Fibroblast of skin of abdomen (primary cell): ENCODE measurements at regions not wholly inside any gene's neighbourhood (a gene's known extent, or its start where the extent isn't known, plus 50 kb on each side); places are given as distances from the start of the nearest gene placed in this dataset.

Experiments used
- DNase-seq: peaks from one replicate; pipeline ENCODE4 v3.0.0-alpha.2; 2013

DNA sequence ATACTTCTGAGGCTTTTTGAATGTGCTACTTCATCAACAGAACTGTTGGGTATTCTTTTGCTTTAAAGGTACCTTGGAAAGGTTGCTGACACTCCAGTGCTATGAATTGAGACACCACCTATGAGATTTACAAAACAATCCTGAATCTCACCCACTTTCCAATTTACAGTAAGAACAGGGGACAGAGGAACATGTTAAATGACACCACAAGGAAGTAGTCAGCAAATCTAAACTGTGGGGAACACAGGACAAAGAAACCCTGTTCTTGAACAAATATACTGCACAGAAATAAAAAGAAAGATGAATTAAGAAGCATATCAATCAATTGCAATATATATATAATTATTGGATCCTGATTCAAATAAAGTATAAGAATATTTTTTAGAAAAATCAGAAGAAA is 216.7 kb upstream of the ARID1B start:
- no peak for DNase-seq

GRCh38 chr6:156559162-156559690 is 218.0 kb upstream of the ARID1B start:
- DNase-seq: no peak

DNA sequence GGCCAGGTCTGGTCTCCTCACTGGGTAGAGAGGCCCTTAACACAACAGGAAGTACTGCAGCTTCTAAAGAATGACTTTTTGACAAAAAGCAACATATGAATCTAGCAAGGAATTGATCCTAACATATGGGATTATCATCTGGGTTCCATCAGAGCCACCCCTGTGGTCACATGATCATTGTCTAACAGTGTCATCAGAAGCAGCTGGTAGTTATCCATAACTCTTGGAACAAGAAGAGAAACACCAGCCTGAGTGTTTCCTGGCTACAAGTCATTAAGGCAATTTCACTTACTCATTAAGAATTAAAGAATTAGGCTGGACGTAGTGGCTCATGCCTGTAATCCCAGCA is 219.3 kb upstream of the ARID1B start:
- DNase-seq: no peak

GRCh38 chr6:156557251-156557910 is 219.8 kb upstream of the ARID1B start:
- DNase-seq: peak; percentile 50

- no peak for DNase-seq
These were observed 220.4 kb upstream of the ARID1B start for GRCh38 chr6:156556811-156557210.

DNA sequence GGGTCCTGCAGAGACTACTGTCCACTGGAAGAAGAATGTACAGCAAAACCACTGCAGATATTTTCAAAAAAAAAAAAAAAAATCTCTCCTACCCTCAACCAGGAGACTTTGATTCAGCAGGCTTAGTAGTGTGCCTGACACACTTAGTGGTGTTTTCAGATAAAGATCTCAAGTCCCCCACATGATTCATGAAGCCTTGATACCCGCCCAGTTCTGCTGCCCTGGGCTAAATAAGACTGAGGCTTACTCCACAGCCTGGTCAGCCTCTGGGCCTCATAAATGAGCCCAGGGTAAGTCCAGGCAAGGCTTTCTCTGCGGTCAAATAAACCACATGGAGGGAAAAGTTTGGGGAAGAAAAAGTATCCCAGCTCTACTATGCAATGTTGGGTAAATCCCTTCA is 222.1 kb upstream of the ARID1B start:
- no peak for DNase-seq

GRCh38 chr6:156554160-156554559 is 223.0 kb upstream of the ARID1B start:
- DNase-seq: no peak

- DNase-seq: no peak
These were observed 224.3 kb upstream of the ARID1B start for GRCh38 chr6:156552849-156553248.

DNA sequence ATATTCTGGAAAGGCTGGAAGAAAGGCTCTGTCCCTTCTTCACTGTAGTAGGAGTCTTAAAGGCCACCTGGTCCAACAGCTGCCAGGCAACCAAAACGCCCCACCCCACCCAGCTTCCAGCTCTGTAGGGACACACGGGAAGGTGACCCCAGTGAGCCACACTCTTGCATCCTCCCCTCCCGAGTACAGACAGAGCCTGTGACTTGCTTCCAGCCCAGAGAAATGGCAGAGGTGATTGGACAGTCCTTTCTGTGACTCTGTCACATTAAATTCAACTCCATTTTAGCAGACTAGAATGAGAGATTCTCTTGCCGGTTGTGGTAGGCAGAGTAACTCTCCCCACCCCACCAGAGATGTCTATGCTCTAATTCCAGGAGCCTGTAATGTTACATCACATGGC is 226.2 kb upstream of the ARID1B start:
- DNase-seq: no peak

- no peak for DNase-seq
These were observed 231.2 kb upstream of the ARID1B start for GRCh38 chr6:156545931-156546330.

DNA sequence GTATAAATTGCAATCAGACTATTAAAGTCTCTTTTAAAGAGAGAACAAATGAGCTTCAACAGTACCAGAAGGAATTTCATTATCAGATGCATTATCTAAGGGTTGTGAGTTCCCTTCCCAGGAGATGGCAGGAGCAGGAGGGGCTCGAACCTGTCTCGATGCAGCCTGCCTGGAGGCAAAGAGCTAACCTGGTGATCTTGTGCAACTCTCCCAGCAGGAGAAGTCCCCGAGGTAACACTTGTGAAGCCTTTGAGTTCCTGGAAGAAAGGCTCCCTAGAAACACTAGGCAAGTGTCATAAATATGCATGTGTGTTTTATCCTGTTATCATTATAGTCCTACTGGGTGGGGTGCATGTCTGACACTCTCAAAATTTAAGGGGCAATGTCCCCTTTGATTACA is 232.2 kb upstream of the ARID1B start:
- no peak for DNase-seq

DNA sequence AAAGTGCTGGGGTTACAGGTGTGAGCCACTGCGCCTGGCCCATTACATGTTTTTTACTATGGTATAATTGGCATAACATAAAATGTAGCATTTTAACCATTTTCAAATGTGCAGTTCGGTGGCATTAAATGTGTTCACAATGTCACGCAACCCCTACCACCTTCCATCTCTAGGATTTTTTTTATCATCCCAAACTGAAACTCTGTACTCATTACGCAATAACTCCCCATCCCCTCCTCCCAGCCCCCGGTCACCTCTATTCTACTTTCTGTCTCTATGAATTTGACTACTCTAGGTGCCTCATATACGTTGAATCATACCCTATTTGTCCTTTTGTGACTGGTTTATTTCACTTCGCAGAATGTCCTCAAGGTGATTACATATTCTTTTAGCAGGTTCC is 233.1 kb upstream of the ARID1B start:
- no peak for DNase-seq

DNA sequence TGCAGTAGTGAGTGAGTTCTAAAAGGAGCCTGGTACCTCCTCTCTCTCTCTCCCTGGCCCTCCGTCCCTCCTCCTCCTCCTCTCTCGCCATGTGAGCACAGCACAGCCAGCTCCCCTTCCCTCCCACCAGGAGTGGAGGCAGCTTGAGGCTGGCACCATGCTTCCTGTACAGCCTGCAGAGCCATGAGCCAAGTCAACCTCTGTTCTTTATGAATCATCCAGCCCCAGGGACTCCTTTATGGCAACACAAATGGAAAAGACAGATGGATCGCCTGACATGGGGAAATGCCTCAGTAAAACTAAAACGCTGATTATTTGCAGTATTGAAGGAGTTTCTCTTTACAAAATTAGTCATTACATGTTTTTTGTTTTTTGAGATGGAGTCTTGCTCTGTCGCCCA is 233.7 kb upstream of the ARID1B start:
- DNase-seq: no peak

- DNase-seq: no peak
These were observed 238.1 kb upstream of the ARID1B start for GRCh38 chr6:156538875-156539660.

DNA sequence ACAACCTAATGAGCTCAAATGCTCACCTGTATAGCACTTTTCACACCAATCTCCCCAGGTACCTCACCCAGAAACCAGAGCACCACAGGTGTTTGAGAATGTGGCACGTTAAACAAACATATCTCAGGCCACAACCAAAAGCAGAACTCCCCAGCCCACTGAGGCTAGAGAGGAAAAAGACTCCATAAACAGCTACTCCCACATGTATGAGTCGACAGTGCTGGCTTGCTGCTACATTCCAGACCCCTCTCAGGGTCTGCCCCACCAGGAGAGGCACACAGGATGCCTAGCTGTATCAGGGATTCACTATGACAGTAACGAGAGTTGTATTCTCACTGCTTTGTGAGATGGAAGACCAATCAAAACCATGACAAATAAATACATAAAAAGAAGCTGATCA is 242.6 kb upstream of the ARID1B start:
- no peak for DNase-seq

- DNase-seq: no peak
These were observed 243.2 kb upstream of the ARID1B start for GRCh38 chr6:156533872-156534524.

DNA sequence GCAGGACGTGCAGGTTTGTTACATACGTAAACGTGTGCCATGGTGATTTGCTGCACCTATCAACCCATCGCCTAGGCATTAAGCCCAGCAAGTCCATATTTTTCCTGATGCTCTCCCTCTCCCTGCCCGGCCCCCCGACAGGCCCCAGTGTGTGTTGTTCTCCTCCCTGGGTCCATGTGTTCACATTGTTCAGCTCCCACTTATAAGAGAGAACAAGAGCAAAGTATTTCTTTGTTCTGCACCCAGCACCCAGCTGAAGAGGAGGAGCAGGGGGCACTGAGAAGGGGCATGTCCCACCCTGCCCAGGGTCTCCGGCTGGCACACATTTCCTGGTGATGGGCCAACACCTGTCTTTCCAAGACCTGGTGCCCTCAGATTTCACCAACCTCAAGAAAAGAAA is 251.1 kb upstream of the ARID1B start:
- DNase-seq: no peak

DNA sequence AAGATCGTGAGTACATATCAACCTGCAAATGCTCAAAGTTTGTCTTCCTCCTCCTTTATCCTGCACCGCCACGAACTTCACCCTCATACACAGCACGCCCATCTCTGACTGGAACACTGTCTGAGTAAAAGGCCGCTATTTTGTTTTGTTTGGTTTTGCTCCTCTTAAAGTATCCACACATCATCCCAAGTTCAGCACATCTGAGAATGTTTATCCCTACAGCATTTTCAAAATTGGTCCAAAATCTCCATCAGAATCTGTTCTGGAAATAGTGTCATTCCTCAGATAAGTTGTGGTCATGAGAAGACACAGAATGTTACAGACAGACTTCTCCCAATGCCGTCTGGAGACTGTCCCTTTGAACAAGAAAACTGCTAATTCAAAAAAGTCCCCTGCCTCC is 251.6 kb upstream of the ARID1B start:
- DNase-seq: no peak

DNA sequence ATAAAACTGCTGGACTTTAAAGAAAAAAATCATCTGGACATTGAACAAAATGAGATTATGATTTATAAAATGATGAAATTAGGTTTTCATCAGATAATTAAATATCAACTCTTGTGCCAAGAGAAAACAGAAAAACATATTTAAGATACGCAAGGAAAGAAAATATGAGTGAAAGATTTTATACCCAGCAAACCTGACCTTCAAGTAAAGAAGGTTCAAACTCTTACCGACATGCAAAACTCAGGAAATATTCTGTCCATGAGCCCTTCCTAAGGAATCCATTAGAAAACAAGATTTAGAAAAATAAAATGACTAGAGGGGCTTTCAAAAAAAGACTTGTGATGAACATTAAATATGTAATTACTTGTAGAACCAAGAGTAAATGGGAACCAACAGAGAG is 257.2 kb upstream of the ARID1B start:
- no peak for DNase-seq

GRCh38 chr6:156517088-156517487 is 260.1 kb upstream of the ARID1B start:
- DNase-seq: no peak

GRCh38 chr6:156515242-156515641 is 261.9 kb upstream of the ARID1B start:
- DNase-seq: no peak

GRCh38 chr6:156513504-156513903 is 263.7 kb upstream of the ARID1B start:
- DNase-seq: no peak

DNA sequence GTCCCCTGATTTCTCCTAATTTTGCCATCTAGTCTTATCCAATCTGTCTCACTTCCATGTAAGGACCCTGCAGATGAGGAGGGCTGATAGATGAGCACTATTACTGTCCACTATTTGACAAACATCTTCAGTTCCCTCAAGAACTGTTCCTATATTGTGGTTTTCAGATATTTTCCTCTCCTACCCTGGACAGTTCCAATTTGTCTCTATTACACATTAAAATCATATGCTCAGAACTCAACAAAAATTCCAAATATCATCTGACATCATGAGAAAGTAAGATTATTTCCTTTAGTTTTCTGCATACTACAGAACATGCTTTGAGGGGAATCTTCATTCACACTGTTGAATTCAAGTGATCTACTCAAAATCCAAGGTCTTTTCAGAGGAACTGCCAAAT is 265.6 kb upstream of the ARID1B start:
- DNase-seq: no peak

DNA sequence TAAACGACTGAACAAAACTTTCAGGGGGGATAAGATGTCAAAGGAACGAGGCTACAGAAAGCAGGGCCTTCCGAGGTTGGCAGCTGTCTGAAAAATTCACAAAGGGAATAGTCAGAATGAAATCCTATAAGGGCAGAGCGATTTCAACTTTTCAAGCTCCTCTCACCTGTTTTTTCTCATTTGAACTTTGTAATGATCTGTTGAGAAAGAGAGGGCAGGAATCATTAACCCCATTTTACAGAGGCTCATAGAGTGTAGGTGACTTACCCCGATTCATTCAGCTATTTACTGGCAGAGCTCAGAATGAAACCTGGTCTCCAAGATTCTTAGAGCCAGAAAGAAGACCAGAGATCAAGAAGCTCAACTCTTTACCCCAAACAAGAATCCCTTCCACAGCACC is 266.1 kb upstream of the ARID1B start:
- DNase-seq: no peak
